SKM-1 treated with dmso at 0.1 percent for 144 hours (cell line): ENCODE measurements at regions not wholly inside any gene's neighbourhood (a gene's known extent, or its start where the extent isn't known, plus 50 kb on each side); places are given as distances from the start of the nearest gene placed in this dataset.

Source experiments
- DNase-seq: peaks from one replicate; lab custom pipeline; 2025; ENCODE audit not compliant: unreplicated experiment; lab: John Stamatoyannopoulos, UW

GRCh38 chr1:216892581-216893160, 169.4 kb upstream of the ESRRG start:
- no peak for DNase-seq

- no peak for DNase-seq
These were observed 167.6 kb upstream of the ESRRG start for GRCh38 chr1:216890871-216891270.

- no peak for DNase-seq
These were observed 165.5 kb upstream of the ESRRG start for GRCh38 chr1:216888731-216889130.

- DNase-seq, result no peak
These were observed 163.8 kb upstream of the ESRRG start for GRCh38 chr1:216887032-216887431.

- DNase-seq, result no peak
These were observed 161.5 kb upstream of the ESRRG start for GRCh38 chr1:216884614-216885229.

- DNase-seq, result no peak
These were observed 160.3 kb upstream of the ESRRG start for GRCh38 chr1:216883518-216883917.

GRCh38 chr1:216881695-216882094, 158.5 kb upstream of the ESRRG start:
- no peak for DNase-seq

GRCh38 chr1:216866714-216867113, 143.5 kb upstream of the ESRRG start:
- DNase-seq, result no peak

- no peak for DNase-seq
These were observed 132.6 kb upstream of the ESRRG start for GRCh38 chr1:216855810-216856209.

GRCh38 chr1:216854836-216855484, 131.7 kb upstream of the ESRRG start:
- DNase-seq, result no peak

- DNase-seq, result no peak
These were observed 127.8 kb upstream of the ESRRG start for GRCh38 chr1:216851073-216851472.

GRCh38 chr1:216849146-216849545, 125.9 kb upstream of the ESRRG start:
- no peak for DNase-seq

- no peak for DNase-seq
These were observed 124.3 kb upstream of the ESRRG start for GRCh38 chr1:216847397-216848036.

- DNase-seq, result no peak
These were observed 123.1 kb upstream of the ESRRG start for GRCh38 chr1:216846339-216846738.

- DNase-seq, result no peak
These were observed 120.2 kb upstream of the ESRRG start for GRCh38 chr1:216843409-216843808.

- no peak for DNase-seq
These were observed 117.9 kb upstream of the ESRRG start for GRCh38 chr1:216841165-216841564.

- DNase-seq, result no peak
These were observed 113.1 kb upstream of the ESRRG start for GRCh38 chr1:216836316-216836715.

- no peak for DNase-seq
These were observed 110.3 kb upstream of the ESRRG start for GRCh38 chr1:216833509-216833908.

- no peak for DNase-seq
These were observed 109.0 kb upstream of the ESRRG start for GRCh38 chr1:216832192-216832591.

GRCh38 chr1:216830424-216831210, 107.4 kb upstream of the ESRRG start:
- no peak for DNase-seq

- DNase-seq, result no peak
These were observed 104.0 kb upstream of the ESRRG start for GRCh38 chr1:216827251-216827650.
